IMR-90 (cell line): ENCODE measurements at regions not wholly inside any gene's neighbourhood (a gene's known extent, or its start where the extent isn't known, plus 50 kb on each side); places are given as distances from the start of the nearest gene placed in this dataset.

Experiments
- ATAC-seq: fragments of 200-7000 bp; cut with Tn5 transposase; 2 replicates; pipeline ENCODE4 v1.9.1; 2020; ENCODE audit warnings: low read depth, mild to moderate bottlenecking, moderate library complexity
- BruUV-seq: library from RNA; stranded (reverse); fragments of 400-500 nt; replicated peaks from 2 replicates; lab custom pipeline; 2021; lab: Mats Ljungman, UMichigan
- CTCF ChIA-PET: fragments of 300-600 bp; formaldehyde crosslinking; extraction: SDS; loops from one replicate; lab custom pipeline; 2021; ENCODE audit warnings: antibody characterized with exemption; lab: Yijun Ruan, JAX
- POLR2A ChIA-PET: fragments of 300-600 bp; sonication (Branson Sonifier 250); formaldehyde crosslinking; loops from one replicate; lab custom pipeline; 2022; ENCODE audit warnings: antibody characterized with exemption; ENCODE audit not compliant: unreplicated experiment; lab: Charles Lee
- DNase-seq: peaks from one replicate; pipeline ENCODE4 v3.0.0; 2013
- H2AFZ ChIP-seq: replicated peaks from 2 replicates; pipeline ENCODE3; 2013; ENCODE audit warnings: low read length, mild to moderate bottlenecking; ENCODE audit not compliant: poor library complexity
- H2AK5ac ChIP-seq: 2 replicates; pipeline ENCODE4 v1.6.1; 2013; ENCODE audit warnings: low read depth, low read length, inconsistent platforms
- H2AK9ac ChIP-seq: replicated peaks from 2 replicates; pipeline ENCODE3; 2013; ENCODE audit warnings: mild to moderate bottlenecking, low read depth, low read length, moderate library complexity; ENCODE audit not compliant: poor library complexity
- H2BK120ac ChIP-seq: 2 replicates; pipeline ENCODE4 v1.6.1; 2013; ENCODE audit warnings: low read depth, low read length, inconsistent platforms
- H2BK15ac ChIP-seq: 3 replicates; pipeline ENCODE4 v1.6.1; 2013; ENCODE audit warnings: low read depth, low read length, inconsistent platforms
- H2BK20ac ChIP-seq: 2 replicates; pipeline ENCODE4 v1.6.1; 2013; ENCODE audit warnings: low read depth, mild to moderate bottlenecking, inconsistent platforms, low read length, moderate library complexity
- H2BK5ac ChIP-seq: 2 replicates; pipeline ENCODE4 v1.6.1; 2013; ENCODE audit warnings: mild to moderate bottlenecking, low read depth, low read length, inconsistent platforms; ENCODE audit not compliant: poor library complexity, severe bottlenecking
- H3K14ac ChIP-seq: replicated peaks from 2 replicates; pipeline ENCODE4 v1.6.1; 2013; ENCODE audit warnings: low read depth, low read length, inconsistent platforms
- H3K18ac ChIP-seq: 2 replicates; pipeline ENCODE4 v1.6.1; 2013; ENCODE audit warnings: low read depth, low read length, control low read depth
- H3K23ac ChIP-seq: 2 replicates; pipeline ENCODE4 v1.6.1; 2013; ENCODE audit warnings: low read depth, low read length, inconsistent platforms
- H3K27ac ChIP-seq: 2 replicates; pipeline ENCODE4 v1.5.1; 2013; ENCODE audit warnings: mild to moderate bottlenecking, control low read depth, low read length; ENCODE audit not compliant: insufficient read depth
- H3K27me3 ChIP-seq: 2 replicates; pipeline ENCODE4 v1.6.1; 2013; ENCODE audit warnings: low read length; ENCODE audit not compliant: control insufficient read depth, insufficient read depth
- H3K36me3 ChIP-seq: 2 replicates; pipeline ENCODE4 v1.6.1; 2013; ENCODE audit warnings: low read length, mixed read lengths; ENCODE audit not compliant: control insufficient read depth, insufficient read depth
- H3K4ac ChIP-seq: 2 replicates; pipeline ENCODE4 v1.6.1; 2013; ENCODE audit warnings: low read depth, low read length, inconsistent platforms
- H3K4me1 ChIP-seq: 2 replicates; pipeline ENCODE4 v1.6.1; 2013; ENCODE audit warnings: low read length, mixed read lengths; ENCODE audit not compliant: control insufficient read depth, insufficient read depth
- H3K4me2 ChIP-seq: 2 replicates; pipeline ENCODE4 v1.6.1; 2013; ENCODE audit warnings: low read depth, mild to moderate bottlenecking, control low read depth, low read length, moderate library complexity
- H3K4me3 ChIP-seq: 2 replicates; pipeline ENCODE4 v1.5.1; 2013; ENCODE audit warnings: low read depth, mild to moderate bottlenecking, control low read depth, low read length, moderate library complexity; ENCODE audit not compliant: insufficient read depth
- H3K56ac ChIP-seq: 2 replicates; pipeline ENCODE4 v1.6.1; 2013; ENCODE audit warnings: low read length, inconsistent platforms; ENCODE audit not compliant: insufficient read depth; ENCODE audit errors: extremely low read depth
- H3K79me1 ChIP-seq, 2 experiments: 2 replicates each; pipeline ENCODE4 v1.6.1; 2013; ENCODE audit warnings: low read length in 2 of 2, inconsistent platforms in 1 of 2, low read depth in 1 of 2
- H3K9ac ChIP-seq: 2 replicates; pipeline ENCODE4 v1.6.1; 2013; ENCODE audit warnings: low read depth, low read length, control low read depth
- H3K9me1 ChIP-seq: 2 replicates; pipeline ENCODE4 v1.6.1; 2013; ENCODE audit warnings: low read length, inconsistent platforms; ENCODE audit not compliant: insufficient read depth
- H3K9me3 ChIP-seq: 2 replicates; pipeline ENCODE4 v1.6.1; 2013; ENCODE audit warnings: low read length; ENCODE audit not compliant: control insufficient read depth, insufficient read depth
- H4K20me1 ChIP-seq: 2 replicates; pipeline ENCODE4 v1.6.1; 2013; ENCODE audit warnings: low read length, inconsistent platforms; ENCODE audit not compliant: insufficient read depth
- H4K5ac ChIP-seq: 2 replicates; pipeline ENCODE4 v1.6.1; 2013; ENCODE audit warnings: mild to moderate bottlenecking, low read depth, low read length, control low read depth
- H4K8ac ChIP-seq, 2 experiments: 2 replicates each; pipeline ENCODE4 v1.6.1; 2013; ENCODE audit warnings: low read depth in 2 of 2, low read length in 2 of 2, control low read depth in 1 of 2, inconsistent platforms in 1 of 2
- H4K91ac ChIP-seq: 2 replicates; pipeline ENCODE4 v1.6.1; 2013; ENCODE audit warnings: low read depth, low read length, inconsistent platforms; ENCODE audit not compliant: insufficient read depth
- BHLHE40 ChIP-seq: fragments of 150-350 bp; IDR thresholded peaks from 2 replicates; pipeline ENCODE4 v1.6.1; 2016; ENCODE audit warnings: mild to moderate bottlenecking, low read depth, low read length
- CEBPB ChIP-seq: IDR thresholded peaks from 2 replicates; pipeline ENCODE4 v1.6.1; 2012; ENCODE audit warnings: low read depth, low read length, improper control_type of control experiment
- CHD1 ChIP-seq: IDR thresholded peaks from 2 replicates; pipeline ENCODE4 v1.6.1; 2012; ENCODE audit warnings: low read depth, low read length, improper control_type of control experiment
- CTCF ChIP-seq: conservative IDR thresholded peaks from 2 replicates; pipeline ENCODE4 v1.5.1; 2012; ENCODE audit warnings: mild to moderate bottlenecking, low read depth, low read length, improper control_type of control experiment
- ELK1 ChIP-seq: fragments of 150-350 bp; IDR thresholded peaks from 2 replicates; pipeline ENCODE4 v1.6.1; 2016; ENCODE audit warnings: low read depth, mild to moderate bottlenecking, low read length, moderate library complexity, borderline replicate concordance
- FOS ChIP-seq: fragments of 150-350 bp; IDR thresholded peaks from 2 replicates; pipeline ENCODE4 v1.6.1; 2016; ENCODE audit warnings: low read depth, low read length
- MAFK ChIP-seq: IDR thresholded peaks from 2 replicates; pipeline ENCODE4 v1.6.1; 2012; ENCODE audit warnings: low read depth, low read length, improper control_type of control experiment
- MXI1 ChIP-seq: IDR thresholded peaks from 2 replicates; pipeline ENCODE4 v1.6.1; 2012; ENCODE audit warnings: low read depth, mild to moderate bottlenecking, low read length, moderate library complexity, borderline replicate concordance
- NFE2L2 ChIP-seq: fragments of 150-350 bp; IDR thresholded peaks from 2 replicates; pipeline ENCODE4 v1.6.1; 2016; ENCODE audit warnings: low read depth, mild to moderate bottlenecking, low read length
- POLR2A ChIP-seq: IDR thresholded peaks from 2 replicates; pipeline ENCODE4 v1.6.1; 2012; ENCODE audit warnings: mild to moderate bottlenecking, low read depth, low read length
- RCOR1 ChIP-seq: IDR thresholded peaks from 2 replicates; pipeline ENCODE4 v1.6.1; 2012; ENCODE audit warnings: mild to moderate bottlenecking, low read length, improper control_type of control experiment; ENCODE audit not compliant: insufficient replicate concordance
- RFX5 ChIP-seq: IDR thresholded peaks from 2 replicates; pipeline ENCODE4 v1.8.0; 2012; ENCODE audit warnings: low read depth, mild to moderate bottlenecking, low read length, moderate library complexity
- SMC3 ChIP-seq: fragments of 150-350 bp; IDR thresholded peaks from 2 replicates; pipeline ENCODE4 v1.6.1; 2016; ENCODE audit warnings: low read depth, mild to moderate bottlenecking, antibody characterized with exemption, low read length, moderate library complexity
- WGBS, 2 experiments: methylation state at CpG; one replicate each; pipeline versions ENCODE4 v1.1.5 to v1.1.7; 2013; ENCODE audit warnings: missing lambda C conversion rate in 2 of 2; ENCODE audit not compliant: insufficient read length in 1 of 2; ENCODE audit errors: extremely low coverage in 2 of 2; 5-methylcytosine and 5-hydroxymethylcytosine counted together
- dilution Hi-C: fragments of 300-500 bp; cut with HindIII; formaldehyde crosslinking; loops from one replicate; pipeline ENCODE4 v1.14.3; 2018; ENCODE audit warnings: low sequenced_read_pairs; ENCODE audit not compliant: unreplicated experiment
- in situ Hi-C: fragments of 300-500 bp; cut with MboI; formaldehyde crosslinking; loops from 3 replicates; pipeline ENCODE4 v1.14.3; 2019; ENCODE audit warnings: low sequenced_read_pairs, inconsistent platforms, mixed read lengths
- intact Hi-C: fragments of 100-400 bp; cut with micrococcal nuclease; formaldehyde crosslinking; loops from 2 replicates; pipeline ENCODE4 v1.10.0; 2022

GRCh38 chr2:217305882-217306281, 446.0 kb upstream of the TNP1 start:
- no peak overlapping the region for H3K27ac ChIP-seq
- no peak overlapping the region for H2AFZ ChIP-seq
- ChIA-PET CTCF (no interaction called here), POLR2A (no interaction called here)
- H3K14ac ChIP-seq = no peak overlapping the region
- H2BK20ac ChIP-seq = no peak overlapping the region
- no peaks in the 10 kb centered on the region for H3K79me1 ChIP-seq
- H2BK15ac ChIP-seq = no peak overlapping the region
- no peak overlapping the region for H3K56ac ChIP-seq
- DNase-seq = no peak
- no peak overlapping the region for H4K5ac ChIP-seq
- intact Hi-C loops = no loop called here
- no peak overlapping the region for H3K23ac ChIP-seq
- H4K8ac ChIP-seq = no peak overlapping the region
- H2AK5ac ChIP-seq = no peak overlapping the region
- H3K9ac ChIP-seq = no peak overlapping the region
- no peaks in the 10 kb centered on the region for H3K4me1 ChIP-seq
- in situ Hi-C loops = no loop called here
- no TSS peak for BruUV-seq
- no peak overlapping the region for H2BK5ac ChIP-seq
- no peak for ATAC-seq
- no peaks in the 10 kb centered on the region for H3K9me3 ChIP-seq
- no peak for TF ChIP-seq RFX5
- no peak for TF ChIP-seq ELK1
- TF ChIP-seq NFE2L2 = no peak
- TF ChIP-seq RCOR1 = no peak
- no peak for TF ChIP-seq MXI1
- TF ChIP-seq CHD1 = no peak
- TF ChIP-seq SMC3 = no peak
- TF ChIP-seq FOS = no peak
- no peak for TF ChIP-seq BHLHE40
- no peak for TF ChIP-seq MAFK
- no peak for TF ChIP-seq CEBPB
- no peak for TF ChIP-seq CTCF
- TF ChIP-seq POLR2A = no peak
- no peak overlapping the region for H2BK120ac ChIP-seq
- no peak overlapping the region for H4K91ac ChIP-seq
- dilution Hi-C loops = no loop called here
- H3K18ac ChIP-seq = no peak overlapping the region
- H3K27me3 ChIP-seq = no peaks in the 10 kb centered on the region
- WGBS, 2 experiments = no CpG with 5 or more reads among the region's 3 CpGs
- H3K4ac ChIP-seq = 0 out of 2 replicates have a peak overlapping the region, but pooled peaks have one; percentile 26
- peaks cover 15% of the 10 kb centered on the region for H3K36me3 ChIP-seq
- no peak overlapping the region for H3K4me3 ChIP-seq
- H3K4me2 ChIP-seq = no peak overlapping the region
- H3K9me1 ChIP-seq = no peaks in the 10 kb centered on the region
- H4K20me1 ChIP-seq = no peaks in the 10 kb centered on the region
- H2AK9ac ChIP-seq = no peak overlapping the region
